ENCODE measurements at regions not wholly inside any gene's neighbourhood (a gene's known extent, or its start where the extent isn't known, plus 50 kb on each side); places are given as distances from the start of the nearest gene placed in this dataset.

GRCh38 chr14:46368275-46368674 lies 283.3 kb downstream of the RPL10L start:
- no peaks in the 10 kb centered on the region for H3K4me1 Mint-ChIP-seq
- no peaks in the 10 kb centered on the region for H3K36me3 Mint-ChIP-seq
- H3K4me3 Mint-ChIP-seq, result no peak overlapping the region
- CTCF ChIA-PET, result no interaction called here
- H3K27me3 ChIP-seq (ENCODE audit: control insufficient read depth in 2 of 2, insufficient read depth in 2 of 2, low read length in 2 of 2), result no peaks in the 10 kb centered on the region
- POLR2A ChIA-PET, result no interaction called here
- H3K27me3 Mint-ChIP-seq, result no peaks in the 10 kb centered on the region
- no peak overlapping the region for H3K27ac ChIP-seq (ENCODE audit: low read depth, low read length)
- intact Hi-C loops (cut with micrococcal nuclease), result no loop called here
- DNase-seq (no peak), ATAC-seq (no peak)
- no peak overlapping the region for H3K4me3 ChIP-seq (ENCODE audit: low read length)
- H3K9me3 Mint-ChIP-seq, result peaks cover 0 to 15% (median 7%) of the 10 kb centered on the region in 11 donors
- H3K27ac Mint-ChIP-seq, result no peak overlapping the region
- no peaks in the 10 kb centered on the region for H3K4me1 ChIP-seq (ENCODE audit: control insufficient read depth in 2 of 2, insufficient read depth in 2 of 2, low read length in 2 of 2)
- H3K36me3 ChIP-seq (ENCODE audit: control insufficient read depth in 2 of 3, insufficient read depth in 3 of 3, low read length in 3 of 3), result no peaks in the 10 kb centered on the region
- H3K9me3 ChIP-seq (ENCODE audit: control insufficient read depth in 2 of 3, low read length in 3 of 3), result peaks cover 0 to 4% (median 0%) of the 10 kb centered on the region in 3 experiments

DNA sequence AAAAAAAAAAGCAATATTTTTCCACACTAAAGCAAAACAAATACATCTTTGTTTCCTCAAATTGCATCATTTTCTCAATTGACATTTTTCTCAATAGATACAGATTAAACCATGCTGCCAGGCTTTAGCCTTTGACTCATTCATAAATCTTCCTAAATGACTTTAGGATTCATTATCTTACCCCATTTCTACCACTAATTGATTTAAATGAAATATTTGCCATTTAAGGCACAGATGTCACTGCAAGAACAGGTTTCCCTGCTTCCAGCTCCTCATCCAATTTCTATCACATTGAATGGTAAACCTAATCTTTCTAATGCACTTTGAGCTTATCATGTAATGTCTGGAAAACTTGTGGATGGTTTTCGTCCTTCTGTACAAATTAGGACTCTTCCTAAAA lies 298.7 kb downstream of the RPL10L start:
- Histone ChIP-seq H3K4me1 (ENCODE audit: control insufficient read depth in 2 of 2, insufficient read depth in 2 of 2, low read length in 2 of 2) (no peaks in the 10 kb centered on the region), H3K36me3 (ENCODE audit: control insufficient read depth in 2 of 3, insufficient read depth in 3 of 3, low read length in 3 of 3) (no peaks in the 10 kb centered on the region), H3K27me3 (ENCODE audit: control insufficient read depth in 2 of 2, insufficient read depth in 2 of 2, low read length in 2 of 2) (no peaks in the 10 kb centered on the region), H3K27ac (ENCODE audit: low read depth, low read length) (no peak overlapping the region), H3K4me3 (ENCODE audit: low read length) (no peak overlapping the region), H3K9me3 (ENCODE audit: control insufficient read depth in 2 of 3, low read length in 3 of 3) (no peaks in the 10 kb centered on the region)
- Mint-ChIP-seq H3K4me1 (no peaks in the 10 kb centered on the region), H3K9me3 (peaks cover 0 to 29% (median 2%) of the 10 kb centered on the region in 11 donors), H3K4me3 (no peak overlapping the region), H3K36me3 (no peaks in the 10 kb centered on the region), H3K27ac (no peak overlapping the region), H3K27me3 (no peaks in the 10 kb centered on the region)
- ATAC-seq (no peak), DNase-seq (no peak)
- ChIA-PET CTCF (no interaction called here), POLR2A (no interaction called here)
- intact Hi-C loops (cut with micrococcal nuclease), result no loop called here

GRCh38 chr14:46344327-46344937 lies 307.1 kb downstream of the RPL10L start:
- CTCF ChIA-PET, result interaction anchor here (0.6 kb wide), 1 partner anchor 1243 kb away, joined by 3 read pairs; no protein-coding TSS in a partner anchor
- Histone ChIP-seq H3K36me3 (ENCODE audit: control insufficient read depth in 2 of 3, insufficient read depth in 3 of 3, low read length in 3 of 3) (no peaks in the 10 kb centered on the region), H3K27ac (ENCODE audit: low read depth, low read length) (no peak overlapping the region), H3K9me3 (ENCODE audit: control insufficient read depth in 2 of 3, low read length in 3 of 3) (no peaks in the 10 kb centered on the region), H3K27me3 (ENCODE audit: control insufficient read depth in 2 of 2, insufficient read depth in 2 of 2, low read length in 2 of 2) (no peaks in the 10 kb centered on the region), H3K4me1 (ENCODE audit: control insufficient read depth in 2 of 2, insufficient read depth in 2 of 2, low read length in 2 of 2) (no peaks in the 10 kb centered on the region), H3K4me3 (ENCODE audit: low read length) (no peak overlapping the region)
- no peaks in the 10 kb centered on the region for H3K36me3 Mint-ChIP-seq
- DNase-seq (no peak), ATAC-seq (no peak)
- POLR2A ChIA-PET, result no interaction called here
- H3K4me3 Mint-ChIP-seq, result no peak overlapping the region
- intact Hi-C loops (cut with micrococcal nuclease), result loop anchor here in 1 of 2 donors (2.0 kb wide), 1 partner anchor 918 kb away; no protein-coding TSS in a partner anchor
- no peaks in the 10 kb centered on the region for H3K27me3 Mint-ChIP-seq
- H3K27ac Mint-ChIP-seq, result no peak overlapping the region
- no peaks in the 10 kb centered on the region for H3K4me1 Mint-ChIP-seq
- peaks cover 0 to 15% (median 4%) of the 10 kb centered on the region in 11 donors for H3K9me3 Mint-ChIP-seq

- Mint-ChIP-seq H3K36me3 (no peaks in the 10 kb centered on the region), H3K27ac (no peak overlapping the region), H3K9me3 (peaks cover 0 to 18% (median 3%) of the 10 kb centered on the region in 11 donors), H3K4me1 (no peaks in the 10 kb centered on the region), H3K27me3 (no peaks in the 10 kb centered on the region), H3K4me3 (no peak overlapping the region)
- no peak for ATAC-seq
- Histone ChIP-seq H3K36me3 (ENCODE audit: control insufficient read depth in 2 of 3, insufficient read depth in 3 of 3, low read length in 3 of 3) (no peaks in the 10 kb centered on the region), H3K9me3 (ENCODE audit: control insufficient read depth in 2 of 3, low read length in 3 of 3) (no peaks in the 10 kb centered on the region), H3K4me1 (ENCODE audit: control insufficient read depth in 2 of 2, insufficient read depth in 2 of 2, low read length in 2 of 2) (no peaks in the 10 kb centered on the region), H3K27me3 (ENCODE audit: control insufficient read depth in 2 of 2, insufficient read depth in 2 of 2, low read length in 2 of 2) (no peaks in the 10 kb centered on the region), H3K27ac (ENCODE audit: low read depth, low read length) (no peak overlapping the region), H3K4me3 (ENCODE audit: low read length) (no peak overlapping the region)
- CTCF ChIA-PET, result no interaction called here
- no peak for DNase-seq
- POLR2A ChIA-PET, result no interaction called here
- intact Hi-C loops (cut with micrococcal nuclease), result no loop called here
Observed at GRCh38 chr14:46325777-46326176, 325.8 kb downstream of the RPL10L start.

DNA sequence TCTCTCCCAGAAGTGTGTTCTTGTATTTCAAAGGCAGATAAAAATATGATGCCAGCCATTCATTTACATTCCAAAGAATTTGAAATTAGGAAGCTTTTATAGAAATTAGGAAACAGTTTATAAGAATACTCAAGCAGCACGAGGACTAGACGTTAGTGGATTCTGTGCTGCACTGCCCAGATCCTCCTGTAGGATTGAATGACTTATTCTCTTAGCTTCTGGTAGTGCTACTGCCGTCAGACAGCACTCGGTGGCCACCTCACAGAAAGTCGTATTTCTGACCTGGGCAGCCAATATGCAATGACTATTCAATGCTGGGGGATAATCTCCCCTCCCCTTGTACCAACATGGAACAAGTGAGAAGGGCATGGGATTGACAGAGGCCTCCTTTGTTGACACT lies 326.4 kb downstream of the RPL10L start:
- H3K4me3 Mint-ChIP-seq, result no peak overlapping the region
- DNase-seq, result no peak
- intact Hi-C loops (cut with micrococcal nuclease), result no loop called here
- CTCF ChIA-PET, result no interaction called here
- POLR2A ChIA-PET, result no interaction called here
- H3K36me3 Mint-ChIP-seq, result no peaks in the 10 kb centered on the region
- Histone ChIP-seq H3K36me3 (ENCODE audit: control insufficient read depth in 2 of 3, insufficient read depth in 3 of 3, low read length in 3 of 3) (no peaks in the 10 kb centered on the region), H3K4me1 (ENCODE audit: control insufficient read depth in 2 of 2, insufficient read depth in 2 of 2, low read length in 2 of 2) (no peaks in the 10 kb centered on the region), H3K9me3 (ENCODE audit: control insufficient read depth in 2 of 3, low read length in 3 of 3) (no peaks in the 10 kb centered on the region), H3K27ac (ENCODE audit: low read depth, low read length) (no peak overlapping the region), H3K4me3 (ENCODE audit: low read length) (no peak overlapping the region), H3K27me3 (ENCODE audit: control insufficient read depth in 2 of 2, insufficient read depth in 2 of 2, low read length in 2 of 2) (no peaks in the 10 kb centered on the region)
- no peak overlapping the region for H3K27ac Mint-ChIP-seq
- no peaks in the 10 kb centered on the region for H3K27me3 Mint-ChIP-seq
- no peak for ATAC-seq
- H3K9me3 Mint-ChIP-seq, result peaks cover 0 to 18% (median 3%) of the 10 kb centered on the region in 11 donors
- no peaks in the 10 kb centered on the region for H3K4me1 Mint-ChIP-seq

DNA sequence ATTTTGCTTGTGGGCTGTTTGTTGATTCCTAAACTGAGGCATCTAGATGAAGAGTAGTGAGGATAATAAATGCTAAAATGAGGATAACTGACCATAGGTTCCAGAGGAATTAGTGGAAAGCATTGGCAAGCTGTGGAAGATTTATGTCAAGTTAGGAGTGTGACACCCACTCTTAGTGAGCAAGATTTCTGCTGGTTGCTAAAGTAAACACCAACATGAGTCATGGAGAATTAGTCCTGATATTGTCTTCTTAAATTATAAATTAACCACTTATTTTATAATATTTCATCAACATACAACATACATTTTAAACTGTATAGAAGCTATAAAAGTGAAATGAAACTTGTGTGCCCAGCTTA lies 328.2 kb downstream of the RPL10L start:
- CTCF ChIA-PET, result no interaction called here
- Mint-ChIP-seq H3K4me1 (no peaks in the 10 kb centered on the region), H3K4me3 (no peak overlapping the region), H3K36me3 (no peaks in the 10 kb centered on the region), H3K27ac (no peak overlapping the region), H3K27me3 (no peaks in the 10 kb centered on the region), H3K9me3 (peaks cover 0 to 25% (median 2%) of the 10 kb centered on the region in 11 donors)
- ATAC-seq (no peak), DNase-seq (no peak)
- H3K27ac ChIP-seq (ENCODE audit: low read depth, low read length), result no peak overlapping the region
- H3K4me3 ChIP-seq (ENCODE audit: low read length), result no peak overlapping the region
- no peaks in the 10 kb centered on the region for H3K27me3 ChIP-seq (ENCODE audit: control insufficient read depth in 2 of 2, insufficient read depth in 2 of 2, low read length in 2 of 2)
- intact Hi-C loops (cut with micrococcal nuclease), result no loop called here
- POLR2A ChIA-PET, result no interaction called here
- no peaks in the 10 kb centered on the region for H3K4me1 ChIP-seq (ENCODE audit: control insufficient read depth in 2 of 2, insufficient read depth in 2 of 2, low read length in 2 of 2)
- no peaks in the 10 kb centered on the region for H3K9me3 ChIP-seq (ENCODE audit: control insufficient read depth in 2 of 3, low read length in 3 of 3)
- H3K36me3 ChIP-seq (ENCODE audit: control insufficient read depth in 2 of 3, insufficient read depth in 3 of 3, low read length in 3 of 3), result no peaks in the 10 kb centered on the region

DNA sequence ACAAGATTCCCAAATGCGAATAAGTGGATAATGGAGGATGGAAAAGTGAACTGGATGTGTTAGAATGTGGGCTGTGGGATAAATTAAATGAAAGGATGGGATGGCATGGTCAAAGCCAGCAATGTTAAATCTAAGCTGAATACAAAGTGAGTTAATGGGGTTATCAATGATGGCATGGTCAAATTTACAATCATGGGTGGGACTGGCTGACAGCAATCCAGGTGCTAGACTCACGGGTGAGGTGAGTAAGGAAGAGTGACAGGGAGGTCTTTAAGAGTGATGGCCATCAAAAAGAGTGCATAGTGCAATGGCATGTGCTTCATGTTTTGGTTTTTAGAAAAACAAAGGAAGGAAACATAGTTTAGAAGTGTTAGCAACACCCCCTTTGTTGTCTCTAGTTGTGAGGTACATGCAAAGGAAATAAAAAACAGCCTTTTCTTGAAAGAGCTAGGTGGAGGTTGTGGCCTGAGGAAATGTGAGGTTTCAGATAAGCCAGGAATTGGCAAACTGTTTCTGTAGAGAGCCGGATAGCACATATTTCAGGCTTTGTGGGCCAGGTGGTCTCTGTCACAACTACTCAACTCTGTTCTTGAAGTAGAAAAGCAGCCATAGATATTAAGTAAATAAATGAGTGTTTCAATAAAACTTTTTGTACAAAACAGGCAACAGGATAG lies 328.7 kb downstream of the RPL10L start:
- CTCF ChIA-PET, result no interaction called here
- no peak for DNase-seq
- H3K27ac Mint-ChIP-seq, result no peak overlapping the region

More for the DNA sequence above, 328.7 kb downstream of the RPL10L start:
- intact Hi-C loops (cut with micrococcal nuclease), result no loop called here
- Histone ChIP-seq H3K4me3 (ENCODE audit: low read length) (no peak overlapping the region), H3K27ac (ENCODE audit: low read depth, low read length) (no peak overlapping the region), H3K36me3 (ENCODE audit: control insufficient read depth in 2 of 3, insufficient read depth in 3 of 3, low read length in 3 of 3) (no peaks in the 10 kb centered on the region), H3K27me3 (ENCODE audit: control insufficient read depth in 2 of 2, insufficient read depth in 2 of 2, low read length in 2 of 2) (no peaks in the 10 kb centered on the region), H3K4me1 (ENCODE audit: control insufficient read depth in 2 of 2, insufficient read depth in 2 of 2, low read length in 2 of 2) (no peaks in the 10 kb centered on the region), H3K9me3 (ENCODE audit: control insufficient read depth in 2 of 3, low read length in 3 of 3) (no peaks in the 10 kb centered on the region)
- ATAC-seq, result no peak
- H3K4me1 Mint-ChIP-seq, result no peaks in the 10 kb centered on the region
- H3K9me3 Mint-ChIP-seq, result peaks cover 0 to 26% (median 2%) of the 10 kb centered on the region in 11 donors
- POLR2A ChIA-PET, result no interaction called here
- H3K27me3 Mint-ChIP-seq, result no peaks in the 10 kb centered on the region
- no peaks in the 10 kb centered on the region for H3K36me3 Mint-ChIP-seq
- no peak overlapping the region for H3K4me3 Mint-ChIP-seq
